Activated CD8-positive, alpha-beta memory T cell treated with anti-CD3 and anti-CD28 coated beads, Interleukin-2, amount 50 U/mL, for 48 hours (primary cell): ENCODE measurements at regions not wholly inside any gene's neighbourhood (a gene's known extent, or its start where the extent isn't known, plus 50 kb on each side); places are given as distances from the start of the nearest gene placed in this dataset.

Source experiments
- DNase-seq: peaks from one replicate; pipeline ENCODE4 v3.0.0-alpha.2; 2020

- no peak for DNase-seq
Measured at GRCh38 chr14:62307844-62308243, 545.6 kb downstream of the SNAPC1 start.

GRCh38 chr14:62308316-62308715, 546.1 kb downstream of the SNAPC1 start:
- DNase-seq, result no peak

- no peak for DNase-seq
Measured at GRCh38 chr14:62308891-62309290, 546.7 kb downstream of the SNAPC1 start.

- DNase-seq, result no peak
Measured at GRCh38 chr14:62313212-62313611, 551.0 kb downstream of the SNAPC1 start.

- DNase-seq, result no peak
Measured at GRCh38 chr14:62314221-62314620, 552.0 kb downstream of the SNAPC1 start.

- DNase-seq, result no peak
Measured at GRCh38 chr14:62314871-62315270, 552.7 kb downstream of the SNAPC1 start.

GRCh38 chr14:62315631-62316030, 553.4 kb downstream of the SNAPC1 start:
- DNase-seq, result no peak

- no peak for DNase-seq
Measured at GRCh38 chr14:62322216-62322615, 560.0 kb downstream of the SNAPC1 start.

- DNase-seq, result no peak
Measured at GRCh38 chr14:62329427-62329826, 567.2 kb downstream of the SNAPC1 start.

GRCh38 chr14:62347562-62348011, 585.4 kb downstream of the SNAPC1 start:
- DNase-seq, result no peak

GRCh38 chr14:62357362-62357761, 595.1 kb downstream of the SNAPC1 start:
- no peak for DNase-seq

GRCh38 chr14:62364161-62364560, 601.9 kb downstream of the SNAPC1 start:
- no peak for DNase-seq

GRCh38 chr14:62364800-62365280, 602.6 kb downstream of the SNAPC1 start:
- no peak for DNase-seq

- no peak for DNase-seq
Measured at GRCh38 chr14:62369919-62370560, 607.8 kb downstream of the SNAPC1 start.

- DNase-seq, result no peak
Measured at GRCh38 chr14:62373944-62374343, 611.7 kb downstream of the SNAPC1 start.

- no peak for DNase-seq
Measured at GRCh38 chr14:62378057-62378456, 615.8 kb downstream of the SNAPC1 start.

GRCh38 chr14:62381311-62382070, 619.3 kb downstream of the SNAPC1 start:
- DNase-seq, result no peak

- DNase-seq, result no peak
Measured at GRCh38 chr14:62409169-62409568, 636.1 kb downstream of the KCNH5 start.

- DNase-seq, result no peak
Measured at GRCh38 chr14:62409626-62410300, 635.5 kb downstream of the KCNH5 start.

- DNase-seq, result no peak
Measured at GRCh38 chr14:62420847-62421246, 624.4 kb downstream of the KCNH5 start.

- no peak for DNase-seq
Measured at GRCh38 chr14:62428429-62429203, 616.6 kb downstream of the KCNH5 start.

- DNase-seq, result no peak
Measured at GRCh38 chr14:62429683-62430082, 615.6 kb downstream of the KCNH5 start.

- DNase-seq, result no peak
Measured at GRCh38 chr14:62431496-62431895, 613.8 kb downstream of the KCNH5 start.
